Gastroesophageal sphincter (tissue), 3 donors: ENCODE measurements at regions not wholly inside any gene's neighbourhood (a gene's known extent, or its start where the extent isn't known, plus 50 kb on each side); places are given as distances from the start of the nearest gene placed in this dataset.

Experiments used
- POLR2A ChIP-seq, 2 donors: fragments of 450-650 bp; IDR thresholded peaks; one replicate each; pipeline ENCODE4 v1.6.1; 2017; ENCODE audit warnings: antibody characterized with exemption in 2 of 2, mild to moderate bottlenecking in 2 of 2, moderate library complexity in 1 of 2
- TF ChIP-seq, protein P1 (sequence below), 4 experiments: fragments of 200-600 bp in 2 of 4; fragments of 450-650 bp in 2 of 4; sonication (generic) in 1 of 4; IDR thresholded peaks; one replicate each; pipeline ENCODE4 v1.5.1; 2017 to 2019; ENCODE audit warnings: antibody characterized with exemption in 4 of 4, mild to moderate bottlenecking in 2 of 4, moderate library complexity in 2 of 4

GRCh38 chr6:68252632-68253031 lies 382.4 kb upstream of the ADGRB3 start:
- TF ChIP-seq, protein P1, sequence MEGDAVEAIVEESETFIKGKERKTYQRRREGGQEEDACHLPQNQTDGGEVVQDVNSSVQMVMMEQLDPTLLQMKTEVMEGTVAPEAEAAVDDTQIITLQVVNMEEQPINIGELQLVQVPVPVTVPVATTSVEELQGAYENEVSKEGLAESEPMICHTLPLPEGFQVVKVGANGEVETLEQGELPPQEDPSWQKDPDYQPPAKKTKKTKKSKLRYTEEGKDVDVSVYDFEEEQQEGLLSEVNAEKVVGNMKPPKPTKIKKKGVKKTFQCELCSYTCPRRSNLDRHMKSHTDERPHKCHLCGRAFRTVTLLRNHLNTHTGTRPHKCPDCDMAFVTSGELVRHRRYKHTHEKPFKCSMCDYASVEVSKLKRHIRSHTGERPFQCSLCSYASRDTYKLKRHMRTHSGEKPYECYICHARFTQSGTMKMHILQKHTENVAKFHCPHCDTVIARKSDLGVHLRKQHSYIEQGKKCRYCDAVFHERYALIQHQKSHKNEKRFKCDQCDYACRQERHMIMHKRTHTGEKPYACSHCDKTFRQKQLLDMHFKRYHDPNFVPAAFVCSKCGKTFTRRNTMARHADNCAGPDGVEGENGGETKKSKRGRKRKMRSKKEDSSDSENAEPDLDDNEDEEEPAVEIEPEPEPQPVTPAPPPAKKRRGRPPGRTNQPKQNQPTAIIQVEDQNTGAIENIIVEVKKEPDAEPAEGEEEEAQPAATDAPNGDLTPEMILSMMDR (IDR thresholded peaks at IDR 0.05) = no peak
- TF ChIP-seq POLR2A (IDR thresholded peaks at IDR 0.05) = no peak
